ENCODE measurements at regions not wholly inside any gene's neighbourhood (a gene's known extent, or its start where the extent isn't known, plus 50 kb on each side); places are given as distances from the start of the nearest gene placed in this dataset.

DNA sequence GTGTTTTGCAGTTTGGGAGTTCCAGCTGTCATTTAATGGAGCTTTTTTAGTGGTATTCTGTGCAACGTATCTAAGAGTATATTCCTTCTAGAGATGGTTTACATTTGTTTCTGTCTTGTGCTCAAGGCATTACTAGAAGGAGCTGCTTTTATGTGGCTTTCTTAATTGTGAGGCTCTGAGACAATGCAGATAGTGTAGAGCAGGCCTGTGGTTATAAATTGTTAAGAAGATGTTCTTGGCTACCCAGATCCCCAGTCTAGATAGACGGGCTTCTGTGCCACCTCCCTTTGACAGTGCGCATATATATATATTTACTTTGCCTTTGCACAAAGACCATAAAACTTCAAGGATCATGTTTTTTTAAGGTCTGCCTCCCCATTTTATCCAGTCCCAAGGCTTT is 160.8 kb upstream of the PODXL start:
- no peak overlapping the region for H3K27ac ChIP-seq (ENCODE audit: low read length)
- H3K4me3 ChIP-seq (ENCODE audit: low read length in 2 of 2), result no peak overlapping the region
- no peak overlapping the region for H3K9ac ChIP-seq (ENCODE audit: low read length in 2 of 2)
- H3K4me1 ChIP-seq (ENCODE audit: control insufficient read depth, insufficient read depth, low read length), result no peaks in the 10 kb centered on the region
- H3K9me3 ChIP-seq (ENCODE audit: control insufficient read depth in 2 of 2, low read length in 2 of 2), result no peaks in the 10 kb centered on the region
- H3K27me3 ChIP-seq (ENCODE audit: control insufficient read depth in 1 of 2, insufficient read depth in 2 of 2, low read length in 2 of 2), result no peaks in the 10 kb centered on the region
- no peaks in the 10 kb centered on the region for H3K36me3 ChIP-seq (ENCODE audit: control insufficient read depth in 2 of 2, insufficient read depth in 2 of 2, low read length in 2 of 2)

DNA sequence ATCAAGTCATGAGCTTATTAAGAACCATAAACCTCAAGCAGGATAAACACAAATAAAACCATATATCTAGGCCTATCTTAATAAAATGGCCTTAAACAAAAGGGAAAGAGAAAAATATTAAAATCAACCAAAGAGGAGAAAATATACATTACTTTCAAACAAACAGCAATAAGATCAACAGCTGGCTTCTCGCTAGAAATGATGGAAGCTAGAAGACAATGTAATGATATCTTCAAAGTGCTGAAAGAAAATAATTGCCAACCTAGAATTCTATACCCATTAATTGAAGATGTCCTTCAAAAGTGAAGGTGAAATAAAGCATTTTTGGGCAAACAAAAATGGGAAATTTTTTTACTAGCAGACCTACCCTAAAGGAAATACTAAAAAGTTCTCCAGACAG is 142.9 kb upstream of the PODXL start:
- H3K27me3 ChIP-seq (ENCODE audit: control insufficient read depth in 1 of 2, insufficient read depth in 2 of 2, low read length in 2 of 2), result no peaks in the 10 kb centered on the region
- no peaks in the 10 kb centered on the region for H3K36me3 ChIP-seq (ENCODE audit: control insufficient read depth in 2 of 2, insufficient read depth in 2 of 2, low read length in 2 of 2)
- no peaks in the 10 kb centered on the region for H3K4me1 ChIP-seq (ENCODE audit: control insufficient read depth, insufficient read depth, low read length)
- no peak overlapping the region for H3K4me3 ChIP-seq (ENCODE audit: low read length in 2 of 2)
- peaks cover 8 to 10% of the 10 kb centered on the region in 2 donors for H3K9me3 ChIP-seq (ENCODE audit: control insufficient read depth in 2 of 2, low read length in 2 of 2)
- H3K9ac ChIP-seq (ENCODE audit: low read length in 2 of 2), result no peak overlapping the region
- no peak overlapping the region for H3K27ac ChIP-seq (ENCODE audit: low read length)

DNA sequence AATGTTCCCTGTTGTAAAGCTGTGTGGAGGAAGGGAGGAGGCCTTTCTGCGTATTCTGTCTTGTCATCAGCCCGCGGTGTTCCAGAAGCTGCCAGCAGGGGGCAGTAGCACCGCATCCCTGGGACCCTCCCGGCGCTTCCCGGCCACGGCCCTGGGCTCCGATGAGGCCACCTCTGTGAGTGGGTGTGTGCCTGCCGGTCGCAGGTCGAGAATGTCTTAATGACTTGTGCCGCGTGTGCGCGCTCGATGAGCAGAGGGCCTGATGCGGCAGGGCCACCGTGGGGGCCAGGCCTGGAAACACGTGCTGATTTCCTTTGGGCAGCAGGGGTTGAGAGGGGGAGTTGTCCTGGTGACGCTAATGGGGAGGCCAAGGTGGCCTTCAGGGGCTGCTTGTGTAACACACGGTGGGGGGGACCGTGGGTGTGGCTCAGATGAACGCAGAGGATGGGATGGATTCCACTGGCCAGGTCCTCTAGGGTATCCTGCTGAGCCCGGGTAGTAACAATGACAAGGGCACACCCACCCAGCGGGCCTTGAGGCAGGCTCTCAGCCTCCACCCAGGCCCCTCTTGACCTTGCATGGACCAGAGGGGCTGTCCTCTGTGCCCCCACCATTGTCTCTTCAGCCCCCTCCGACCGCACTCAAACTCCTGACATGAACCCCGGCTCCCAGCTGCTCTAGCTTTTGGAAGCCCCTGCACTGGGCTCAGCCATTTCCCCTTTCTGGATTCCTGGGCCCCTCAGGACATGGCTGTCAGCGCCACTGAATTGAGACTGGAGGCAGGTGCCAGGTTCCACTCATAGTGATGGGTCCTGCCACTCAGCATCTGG is 135.9 kb upstream of the PODXL start:
- no peak overlapping the region for H3K27ac ChIP-seq (ENCODE audit: low read length)
- no peak overlapping the region for H3K4me3 ChIP-seq (ENCODE audit: low read length in 2 of 2)
- peaks cover 9 to 17% of the 10 kb centered on the region in 2 donors for H3K27me3 ChIP-seq (ENCODE audit: control insufficient read depth in 1 of 2, insufficient read depth in 2 of 2, low read length in 2 of 2)
- no peak overlapping the region for H3K9ac ChIP-seq (ENCODE audit: low read length in 2 of 2)
- no peaks in the 10 kb centered on the region for H3K36me3 ChIP-seq (ENCODE audit: control insufficient read depth in 2 of 2, insufficient read depth in 2 of 2, low read length in 2 of 2)
- peaks cover 10% of the 10 kb centered on the region for H3K4me1 ChIP-seq (ENCODE audit: control insufficient read depth, insufficient read depth, low read length)
- H3K9me3 ChIP-seq (ENCODE audit: control insufficient read depth in 2 of 2, low read length in 2 of 2), result no peaks in the 10 kb centered on the region

DNA sequence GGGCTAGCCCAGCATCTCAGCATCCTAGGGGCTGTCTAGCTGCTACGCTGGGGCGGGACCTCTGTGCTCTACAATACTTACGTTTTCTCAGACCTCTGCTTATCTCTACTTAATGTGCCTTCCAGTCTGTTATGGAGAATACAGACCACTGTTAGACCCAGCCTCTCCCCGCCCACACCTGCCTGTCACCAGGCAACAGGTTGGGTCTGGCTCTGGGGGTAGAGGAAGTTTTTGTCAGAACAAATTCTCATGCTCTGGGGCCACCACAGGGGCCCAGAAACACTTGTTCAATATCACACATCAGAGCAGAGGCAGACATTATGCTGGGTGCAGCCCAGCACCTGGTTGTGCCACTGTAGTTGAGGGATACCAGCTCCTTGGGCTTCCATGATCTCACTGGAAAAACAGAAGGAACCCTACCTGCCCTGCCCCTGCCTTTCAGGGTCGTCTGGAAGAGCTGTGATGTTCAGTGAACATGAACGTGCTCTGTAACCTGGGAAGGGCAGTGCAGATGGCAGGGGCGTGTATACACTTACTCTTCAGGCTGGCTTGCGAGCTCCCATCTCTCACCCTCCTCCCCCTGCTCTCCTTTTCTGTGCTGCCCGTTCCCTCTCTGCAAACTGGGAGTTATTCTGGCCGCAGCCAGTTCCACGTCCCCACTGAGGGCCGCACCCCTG is 135.2 kb upstream of the PODXL start:
- peaks cover 10 to 22% of the 10 kb centered on the region in 2 donors for H3K27me3 ChIP-seq (ENCODE audit: control insufficient read depth in 1 of 2, insufficient read depth in 2 of 2, low read length in 2 of 2)
- H3K36me3 ChIP-seq (ENCODE audit: control insufficient read depth in 2 of 2, insufficient read depth in 2 of 2, low read length in 2 of 2), result no peaks in the 10 kb centered on the region
- H3K27ac ChIP-seq (ENCODE audit: low read length), result no peak overlapping the region
- no peaks in the 10 kb centered on the region for H3K9me3 ChIP-seq (ENCODE audit: control insufficient read depth in 2 of 2, low read length in 2 of 2)
- no peak overlapping the region for H3K9ac ChIP-seq (ENCODE audit: low read length in 2 of 2)
- H3K4me3 ChIP-seq (ENCODE audit: low read length in 2 of 2), result no peak overlapping the region
- H3K4me1 ChIP-seq (ENCODE audit: control insufficient read depth, insufficient read depth, low read length), result peaks cover 10% of the 10 kb centered on the region

DNA sequence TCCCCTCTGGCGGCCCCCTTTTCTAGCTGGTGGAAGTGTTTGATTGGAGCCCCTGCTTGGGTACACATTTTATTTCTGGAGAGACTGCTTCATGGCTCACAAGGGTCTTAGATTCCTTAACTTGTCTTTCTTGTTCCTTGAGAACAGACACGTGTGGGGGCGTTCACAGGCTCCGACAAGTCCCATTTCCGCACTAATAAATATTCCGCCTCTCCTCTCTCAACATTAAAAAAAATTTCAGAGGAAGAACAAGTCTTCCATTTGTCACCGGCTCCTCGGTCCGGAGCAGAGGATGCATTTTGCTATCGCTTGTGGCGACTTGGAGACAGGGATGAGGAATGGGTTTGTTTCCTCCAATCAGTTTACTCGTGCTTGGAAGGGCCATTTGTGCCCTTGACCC is 134.0 kb upstream of the PODXL start:
- peaks cover 10% of the 10 kb centered on the region for H3K4me1 ChIP-seq (ENCODE audit: control insufficient read depth, insufficient read depth, low read length)
- peaks cover 10 to 22% of the 10 kb centered on the region in 2 donors for H3K27me3 ChIP-seq (ENCODE audit: control insufficient read depth in 1 of 2, insufficient read depth in 2 of 2, low read length in 2 of 2)
- no peaks in the 10 kb centered on the region for H3K9me3 ChIP-seq (ENCODE audit: control insufficient read depth in 2 of 2, low read length in 2 of 2)
- no peak overlapping the region for H3K4me3 ChIP-seq (ENCODE audit: low read length in 2 of 2)
- no peak overlapping the region for H3K9ac ChIP-seq (ENCODE audit: low read length in 2 of 2)
- H3K27ac ChIP-seq (ENCODE audit: low read length), result no peak overlapping the region
- H3K36me3 ChIP-seq (ENCODE audit: control insufficient read depth in 2 of 2, insufficient read depth in 2 of 2, low read length in 2 of 2), result no peaks in the 10 kb centered on the region

DNA sequence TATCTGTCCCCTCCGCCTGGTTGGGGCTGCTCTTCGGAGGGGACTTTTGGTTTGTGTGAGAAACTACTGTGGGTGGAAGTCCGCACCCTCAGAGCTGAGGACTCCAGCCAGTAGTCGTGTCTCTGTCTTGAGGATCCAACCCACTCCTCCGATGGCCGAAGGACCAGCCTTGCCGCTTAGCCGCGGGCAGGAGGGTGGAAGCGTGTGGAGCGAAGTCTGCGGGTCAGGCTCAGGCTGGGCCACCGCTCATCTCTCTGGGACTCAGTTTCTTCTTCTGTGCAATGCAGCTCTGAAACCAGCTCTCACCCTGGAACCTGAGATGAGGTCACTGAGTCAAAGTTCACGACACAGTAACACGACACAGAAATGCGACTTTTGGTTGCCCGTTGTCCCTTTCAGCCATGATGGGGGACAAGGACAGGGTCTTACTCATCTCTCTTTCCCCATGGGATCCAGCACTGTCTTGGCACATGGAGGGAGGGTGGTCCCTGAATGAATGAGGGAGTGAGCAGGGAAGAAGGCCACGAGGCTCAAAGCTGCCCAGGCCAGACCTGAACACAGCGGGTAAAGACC is 133.3 kb upstream of the PODXL start:
- H3K36me3 ChIP-seq (ENCODE audit: control insufficient read depth in 2 of 2, insufficient read depth in 2 of 2, low read length in 2 of 2), result no peaks in the 10 kb centered on the region
- H3K4me3 ChIP-seq (ENCODE audit: low read length in 2 of 2), result no peak overlapping the region
- no peak overlapping the region for H3K9ac ChIP-seq (ENCODE audit: low read length in 2 of 2)
- H3K9me3 ChIP-seq (ENCODE audit: control insufficient read depth in 2 of 2, low read length in 2 of 2), result no peaks in the 10 kb centered on the region
- no peak overlapping the region for H3K27ac ChIP-seq (ENCODE audit: low read length)
- H3K4me1 ChIP-seq (ENCODE audit: control insufficient read depth, insufficient read depth, low read length), result peaks cover 10% of the 10 kb centered on the region
- H3K27me3 ChIP-seq (ENCODE audit: control insufficient read depth in 1 of 2, insufficient read depth in 2 of 2, low read length in 2 of 2), result peaks cover 10 to 22% of the 10 kb centered on the region in 2 donors

DNA sequence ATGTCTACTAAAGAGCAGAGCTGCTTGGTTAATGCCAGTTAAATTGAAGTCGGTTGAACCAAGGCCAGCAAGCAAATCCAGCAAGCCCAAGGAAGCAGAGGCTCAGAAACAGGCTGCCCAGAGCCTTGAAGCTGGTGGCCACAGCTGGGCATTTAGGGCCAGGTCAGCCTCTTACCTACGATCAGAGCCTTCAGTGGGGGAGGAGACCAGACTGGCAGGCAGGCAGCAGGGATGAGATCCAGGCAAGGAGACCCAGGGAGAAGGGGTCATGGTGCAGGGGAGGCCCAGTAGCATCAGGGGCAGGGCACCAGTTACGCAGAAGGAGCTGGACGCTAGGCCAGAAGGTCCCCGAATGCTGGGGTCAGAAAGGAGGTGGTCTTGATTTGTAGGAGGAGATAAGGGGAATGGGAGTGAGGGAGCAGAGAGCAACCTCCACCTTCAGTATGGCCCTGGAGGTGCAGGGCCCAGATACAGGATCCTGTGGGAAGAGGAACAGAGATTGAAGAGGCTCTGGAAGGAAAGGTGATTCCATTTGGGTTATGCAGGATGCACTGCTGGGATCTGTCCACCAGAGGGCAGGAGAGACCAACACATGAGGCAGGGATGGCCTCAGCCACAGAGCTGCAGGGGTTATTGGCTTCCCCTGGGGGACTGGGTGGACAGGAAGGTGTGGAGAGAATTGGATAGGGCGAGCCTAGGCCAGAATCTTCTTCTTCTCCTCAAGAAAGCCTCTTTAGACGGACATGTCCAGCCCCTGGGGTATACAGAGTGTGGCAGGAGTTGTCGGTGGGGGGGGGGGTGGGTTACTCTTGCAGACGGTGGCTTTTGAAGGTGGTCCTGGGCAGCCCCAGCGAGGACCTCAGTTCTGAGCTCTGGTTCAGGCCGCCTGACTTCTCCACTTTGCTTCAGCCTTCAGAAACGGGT is 132.6 kb upstream of the PODXL start:
- no peak overlapping the region for H3K9ac ChIP-seq (ENCODE audit: low read length in 2 of 2)
- H3K27me3 ChIP-seq (ENCODE audit: control insufficient read depth in 1 of 2, insufficient read depth in 2 of 2, low read length in 2 of 2), result peaks cover 10 to 22% of the 10 kb centered on the region in 2 donors
- H3K36me3 ChIP-seq (ENCODE audit: control insufficient read depth in 2 of 2, insufficient read depth in 2 of 2, low read length in 2 of 2), result no peaks in the 10 kb centered on the region

DNA sequence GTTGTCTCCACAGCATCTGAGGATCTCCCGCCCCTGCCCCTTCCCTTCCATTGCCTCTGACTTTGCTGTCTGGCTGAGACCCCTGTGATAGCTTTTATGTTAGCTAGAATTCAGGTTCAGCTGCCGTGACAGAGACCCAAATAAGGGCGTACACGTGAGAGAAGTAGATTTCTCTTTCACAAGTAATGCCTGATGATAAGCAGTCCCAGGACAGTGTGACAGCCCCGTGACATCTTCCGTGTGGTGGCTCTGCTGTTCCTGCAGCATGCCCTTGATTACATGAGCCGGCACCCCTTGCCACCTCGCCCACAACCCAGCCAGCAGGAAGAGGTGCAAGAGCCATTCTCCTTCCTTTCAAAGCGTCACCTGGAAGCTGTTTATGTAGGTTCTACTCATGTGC is 130.9 kb upstream of the PODXL start:
- no peaks in the 10 kb centered on the region for H3K9me3 ChIP-seq (ENCODE audit: control insufficient read depth in 2 of 2, low read length in 2 of 2)
- no peak overlapping the region for H3K9ac ChIP-seq (ENCODE audit: low read length in 2 of 2)
- no peaks in the 10 kb centered on the region for H3K36me3 ChIP-seq (ENCODE audit: control insufficient read depth in 2 of 2, insufficient read depth in 2 of 2, low read length in 2 of 2)
- peaks cover 13 to 27% of the 10 kb centered on the region in 2 donors for H3K27me3 ChIP-seq (ENCODE audit: control insufficient read depth in 1 of 2, insufficient read depth in 2 of 2, low read length in 2 of 2)
- no peak overlapping the region for H3K4me3 ChIP-seq (ENCODE audit: low read length in 2 of 2)
- H3K4me1 ChIP-seq (ENCODE audit: control insufficient read depth, insufficient read depth, low read length), result peaks cover 10% of the 10 kb centered on the region
- no peak overlapping the region for H3K27ac ChIP-seq (ENCODE audit: low read length)

More for the DNA sequence above, 132.6 kb upstream of the PODXL start:
- H3K4me3 ChIP-seq (ENCODE audit: low read length in 2 of 2), result no peak overlapping the region
- peaks cover 10% of the 10 kb centered on the region for H3K4me1 ChIP-seq (ENCODE audit: control insufficient read depth, insufficient read depth, low read length)
- no peaks in the 10 kb centered on the region for H3K9me3 ChIP-seq (ENCODE audit: control insufficient read depth in 2 of 2, low read length in 2 of 2)
- H3K27ac ChIP-seq (ENCODE audit: low read length), result no peak overlapping the region

DNA sequence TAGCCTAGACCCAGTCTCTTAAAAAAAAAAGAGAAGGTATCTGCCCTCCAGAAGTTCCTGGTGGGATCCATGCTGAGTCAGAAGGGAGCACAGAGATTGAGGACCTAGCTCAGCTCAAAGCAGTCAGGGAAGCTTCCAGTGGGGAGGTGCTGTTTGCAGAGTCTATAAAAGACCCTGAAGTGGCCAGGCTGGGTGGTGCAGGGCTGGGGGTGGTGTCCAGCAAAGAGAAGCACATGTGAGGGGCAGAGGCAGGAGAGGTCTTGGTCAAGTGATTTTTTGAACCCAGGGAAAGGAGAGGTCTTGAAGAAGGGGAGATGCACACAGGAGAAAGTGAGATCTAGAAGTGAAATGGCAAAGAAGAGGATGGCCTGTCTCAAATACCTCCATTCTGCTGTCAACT is 130.4 kb upstream of the PODXL start:
- H3K27ac ChIP-seq (ENCODE audit: low read length), result no peak overlapping the region
- H3K9ac ChIP-seq (ENCODE audit: low read length in 2 of 2), result no peak overlapping the region
- H3K4me1 ChIP-seq (ENCODE audit: control insufficient read depth, insufficient read depth, low read length), result peaks cover 6% of the 10 kb centered on the region
- no peaks in the 10 kb centered on the region for H3K36me3 ChIP-seq (ENCODE audit: control insufficient read depth in 2 of 2, insufficient read depth in 2 of 2, low read length in 2 of 2)
- peaks cover 13 to 23% of the 10 kb centered on the region in 2 donors for H3K27me3 ChIP-seq (ENCODE audit: control insufficient read depth in 1 of 2, insufficient read depth in 2 of 2, low read length in 2 of 2)
- no peaks in the 10 kb centered on the region for H3K9me3 ChIP-seq (ENCODE audit: control insufficient read depth in 2 of 2, low read length in 2 of 2)
- no peak overlapping the region for H3K4me3 ChIP-seq (ENCODE audit: low read length in 2 of 2)

DNA sequence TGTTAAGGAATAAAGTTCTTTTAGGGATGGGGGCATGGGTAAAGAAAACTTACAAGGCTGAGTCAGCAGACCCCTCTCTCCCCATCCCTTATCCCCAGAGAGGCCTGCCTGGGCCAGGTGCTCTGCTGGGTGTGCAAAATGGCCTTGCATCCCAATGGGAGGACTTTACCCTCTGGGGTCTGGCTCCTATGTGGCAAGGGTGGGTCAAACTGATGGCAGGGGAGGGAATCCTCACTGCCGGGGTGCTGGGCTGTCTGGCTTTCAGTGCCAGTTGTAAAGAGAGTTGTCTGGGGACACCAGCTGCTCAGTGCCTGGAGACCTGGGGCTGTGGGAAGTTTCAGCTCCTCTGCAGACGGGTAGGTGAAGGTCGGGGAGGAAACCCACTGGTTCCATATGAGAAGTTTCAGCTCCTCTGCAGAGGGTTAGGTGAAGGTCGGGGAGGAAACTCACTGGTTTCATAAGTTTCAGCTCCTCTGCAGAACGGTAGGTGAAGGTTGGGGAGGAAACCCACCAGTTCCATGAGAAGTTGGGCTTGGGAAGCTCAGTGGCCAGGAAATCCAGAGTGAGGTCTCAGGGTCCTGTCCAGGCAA is 127.2 kb upstream of the PODXL start:
- Histone ChIP-seq H3K4me3 (ENCODE audit: low read length in 2 of 2) (no peak overlapping the region), H3K36me3 (ENCODE audit: control insufficient read depth in 2 of 2, insufficient read depth in 2 of 2, low read length in 2 of 2) (no peaks in the 10 kb centered on the region), H3K9me3 (ENCODE audit: control insufficient read depth in 2 of 2, low read length in 2 of 2) (no peaks in the 10 kb centered on the region), H3K4me1 (ENCODE audit: control insufficient read depth, insufficient read depth, low read length) (no peaks in the 10 kb centered on the region), H3K27ac (ENCODE audit: low read length) (no peak overlapping the region), H3K27me3 (ENCODE audit: control insufficient read depth in 1 of 2, insufficient read depth in 2 of 2, low read length in 2 of 2) (peaks cover 7 to 15% of the 10 kb centered on the region in 2 donors), H3K9ac (ENCODE audit: low read length in 2 of 2) (no peak overlapping the region)
